ENCODE measurements at regions not wholly inside any gene's neighbourhood (a gene's known extent, or its start where the extent isn't known, plus 50 kb on each side); places are given as distances from the start of the nearest gene placed in this dataset.

- TF ChIP-seq REST (IDR thresholded peaks at IDR 0.05; ENCODE audit: insufficient read depth in 1 of 2, low read depth in 2 of 2, low read length in 1 of 2) (no peak), SIN3A (IDR thresholded peaks at IDR 0.05; ENCODE audit: borderline replicate concordance, insufficient read depth, low read depth, low read length) (no peak), TCF7L2 (IDR thresholded peaks at IDR 0.05; ENCODE audit: low read depth, low read length) (no peak), POLR2AphosphoS5 (IDR thresholded peaks at IDR 0.05; ENCODE audit: low read depth, low read length) (no peak)
- TF ChIP-seq, protein P1, sequence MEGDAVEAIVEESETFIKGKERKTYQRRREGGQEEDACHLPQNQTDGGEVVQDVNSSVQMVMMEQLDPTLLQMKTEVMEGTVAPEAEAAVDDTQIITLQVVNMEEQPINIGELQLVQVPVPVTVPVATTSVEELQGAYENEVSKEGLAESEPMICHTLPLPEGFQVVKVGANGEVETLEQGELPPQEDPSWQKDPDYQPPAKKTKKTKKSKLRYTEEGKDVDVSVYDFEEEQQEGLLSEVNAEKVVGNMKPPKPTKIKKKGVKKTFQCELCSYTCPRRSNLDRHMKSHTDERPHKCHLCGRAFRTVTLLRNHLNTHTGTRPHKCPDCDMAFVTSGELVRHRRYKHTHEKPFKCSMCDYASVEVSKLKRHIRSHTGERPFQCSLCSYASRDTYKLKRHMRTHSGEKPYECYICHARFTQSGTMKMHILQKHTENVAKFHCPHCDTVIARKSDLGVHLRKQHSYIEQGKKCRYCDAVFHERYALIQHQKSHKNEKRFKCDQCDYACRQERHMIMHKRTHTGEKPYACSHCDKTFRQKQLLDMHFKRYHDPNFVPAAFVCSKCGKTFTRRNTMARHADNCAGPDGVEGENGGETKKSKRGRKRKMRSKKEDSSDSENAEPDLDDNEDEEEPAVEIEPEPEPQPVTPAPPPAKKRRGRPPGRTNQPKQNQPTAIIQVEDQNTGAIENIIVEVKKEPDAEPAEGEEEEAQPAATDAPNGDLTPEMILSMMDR (IDR thresholded peaks at IDR 0.05): no peak
- DNase-seq (ENCODE audit: low read depth, low spot score): no peak
- no peak overlapping the region for H3K4me3 ChIP-seq (ENCODE audit: low read depth in 2 of 2, low read length in 2 of 2)
- BruUV-seq (replicated peaks): no TSS peak
- CTCF ChIA-PET: no interaction called here
- no peaks in the 10 kb centered on the region for H3K9me3 ChIP-seq (ENCODE audit: control insufficient read depth, insufficient read depth, low read depth, low read length)
- no peak for ATAC-seq
- intact Hi-C loops (cut with micrococcal nuclease; ENCODE audit: unreplicated experiment) (no loop called here), in situ Hi-C loops (cut with HindIII; ENCODE audit: low pct_unique_long_range_greater_than_20kb, low sequenced_read_pairs) (no loop called here)
- H3K27me3 ChIP-seq (ENCODE audit: control insufficient read depth, insufficient read depth, low read length): no peaks in the 10 kb centered on the region
- H3K36me3 ChIP-seq (ENCODE audit: control insufficient read depth, insufficient read depth, low read length): no peaks in the 10 kb centered on the region
- no peaks in the 10 kb centered on the region for H3K4me1 ChIP-seq (ENCODE audit: control insufficient read depth, insufficient read depth, low read length)
- no peak overlapping the region for H3K27ac ChIP-seq (ENCODE audit: low read length)
- POLR2A ChIA-PET: no interaction called here
Observed at GRCh38 chr9:28444637-28445036, 871.4 kb upstream of the C9orf72 start.

- no peak overlapping the region for H3K4me3 ChIP-seq (ENCODE audit: low read depth in 2 of 2, low read length in 2 of 2)
- BruUV-seq (replicated peaks): no TSS peak
- no peaks in the 10 kb centered on the region for H3K27me3 ChIP-seq (ENCODE audit: control insufficient read depth, insufficient read depth, low read length)
- POLR2A ChIA-PET: no interaction called here
- TF ChIP-seq, protein P1 (IDR thresholded peaks at IDR 0.05): no peak
- TF ChIP-seq POLR2AphosphoS5 (IDR thresholded peaks at IDR 0.05; ENCODE audit: low read depth, low read length) (no peak), REST (IDR thresholded peaks at IDR 0.05; ENCODE audit: insufficient read depth in 1 of 2, low read depth in 2 of 2, low read length in 1 of 2) (no peak), SIN3A (IDR thresholded peaks at IDR 0.05; ENCODE audit: borderline replicate concordance, insufficient read depth, low read depth, low read length) (no peak), TCF7L2 (IDR thresholded peaks at IDR 0.05; ENCODE audit: low read depth, low read length) (no peak)
- no peaks in the 10 kb centered on the region for H3K36me3 ChIP-seq (ENCODE audit: control insufficient read depth, insufficient read depth, low read length)
- no peaks in the 10 kb centered on the region for H3K4me1 ChIP-seq (ENCODE audit: control insufficient read depth, insufficient read depth, low read length)
- no peak overlapping the region for H3K27ac ChIP-seq (ENCODE audit: low read length)
- intact Hi-C loops (cut with micrococcal nuclease; ENCODE audit: unreplicated experiment): no loop called here
- DNase-seq (ENCODE audit: low read depth, low spot score) (no peak), ATAC-seq (no peak)
- in situ Hi-C loops (cut with HindIII; ENCODE audit: low pct_unique_long_range_greater_than_20kb, low sequenced_read_pairs): no loop called here
- H3K9me3 ChIP-seq (ENCODE audit: control insufficient read depth, insufficient read depth, low read depth, low read length): no peaks in the 10 kb centered on the region
- CTCF ChIA-PET: no interaction called here
Observed at GRCh38 chr9:28445211-28445610, 871.9 kb upstream of the C9orf72 start.
